Activated B cell treated with CpG ODN at 0.5 μM for 24 hours (primary cell): ENCODE measurements at regions not wholly inside any gene's neighbourhood (a gene's known extent, or its start where the extent isn't known, plus 50 kb on each side); places are given as distances from the start of the nearest gene placed in this dataset.

ENCODE experiments used
- ATAC-seq: fragments of 200-7000 bp; cut with Tn5 transposase; one replicate; pipeline ENCODE4 v1.10.0; 2021; ENCODE audit warnings: low read depth, mild to moderate bottlenecking, moderate library complexity
- CTCF ChIA-PET: fragments of 350-600 bp; sonication (Branson Sonifier 250); formaldehyde crosslinking; loops from one replicate; lab custom pipeline; 2021; ENCODE audit warnings: antibody characterized with exemption; lab: Charles Lee
- POLR2A ChIA-PET: fragments of 350-600 bp; sonication (Branson Sonifier 250); formaldehyde crosslinking; loops from one replicate; lab custom pipeline; 2021; ENCODE audit warnings: antibody characterized with exemption; lab: Charles Lee
- DNase-seq: peaks from one replicate; pipeline ENCODE4 v3.0.0; 2022
- H3K27ac Mint-ChIP-seq: one replicate; pipeline ENCODE4 v1.8.0; 2020; ENCODE audit warnings: mixed read lengths
- H3K27me3 Mint-ChIP-seq: one replicate; pipeline ENCODE4 v1.8.0; 2021; ENCODE audit warnings: mixed read lengths
- H3K36me3 Mint-ChIP-seq: one replicate; pipeline ENCODE4 v1.8.0; 2021; ENCODE audit warnings: low read depth, mixed read lengths
- H3K4me1 Mint-ChIP-seq: one replicate; pipeline ENCODE4 v1.8.0; 2021; ENCODE audit warnings: mixed read lengths
- H3K4me3 Mint-ChIP-seq: one replicate; pipeline ENCODE4 v1.8.0; 2020; ENCODE audit warnings: mild to moderate bottlenecking, mixed read lengths
- H3K9me3 Mint-ChIP-seq: one replicate; pipeline ENCODE4 v1.8.0; 2020; ENCODE audit warnings: mixed read lengths
- CTCF ChIP-seq: fragments of 200-600 bp; IDR thresholded peaks from one replicate; pipeline ENCODE4 v1.8.0; 2022; ENCODE audit warnings: antibody characterized with exemption, mild to moderate bottlenecking
- intact Hi-C: fragments of 100-400 bp; cut with micrococcal nuclease; formaldehyde crosslinking; loops from one replicate; pipeline ENCODE4 v1.15.1; 2024

GRCh38 chr1:82598337-82598736 lies 797.6 kb downstream of the ADGRL2 start:
- Mint-ChIP-seq H3K27me3 (no peaks in the 10 kb centered on the region), H3K27ac (no peak overlapping the region), H3K4me3 (no peak overlapping the region), H3K4me1 (no peaks in the 10 kb centered on the region), H3K36me3 (no peaks in the 10 kb centered on the region), H3K9me3 (no peaks in the 10 kb centered on the region)
- ATAC-seq (no peak), DNase-seq (no peak)
- intact Hi-C loops, result no loop called here
- no peak for TF ChIP-seq CTCF
- ChIA-PET POLR2A (no interaction called here), CTCF (no interaction called here)

- Mint-ChIP-seq H3K27ac (no peak overlapping the region), H3K27me3 (no peaks in the 10 kb centered on the region), H3K36me3 (no peaks in the 10 kb centered on the region), H3K9me3 (no peaks in the 10 kb centered on the region), H3K4me3 (no peak overlapping the region), H3K4me1 (no peaks in the 10 kb centered on the region)
- DNase-seq (no peak), ATAC-seq (no peak)
- TF ChIP-seq CTCF, result no peak
- ChIA-PET POLR2A (no interaction called here), CTCF (no interaction called here)
- intact Hi-C loops, result no loop called here
These were observed 796.9 kb downstream of the ADGRL2 start for GRCh38 chr1:82597649-82598048.

DNA sequence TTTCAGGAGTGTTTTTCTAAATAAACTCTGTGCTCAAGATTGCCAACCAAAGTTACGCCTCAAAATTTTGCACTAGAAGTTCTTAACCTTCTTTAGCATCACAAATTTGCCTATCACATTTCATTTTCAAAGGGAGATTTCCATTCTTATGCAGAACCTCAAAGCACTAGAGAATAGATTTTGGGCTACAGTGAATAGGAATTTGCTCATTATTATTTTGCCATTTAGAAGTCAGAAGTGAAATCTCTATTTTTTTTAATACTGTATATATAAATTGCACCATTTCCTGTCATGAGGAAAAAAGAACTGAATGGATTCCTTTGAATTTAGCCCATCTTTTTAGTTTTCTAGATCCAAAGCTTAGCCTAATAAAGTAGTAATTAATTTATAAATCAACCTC lies 796.4 kb downstream of the ADGRL2 start:
- no peaks in the 10 kb centered on the region for H3K9me3 Mint-ChIP-seq
- H3K27ac Mint-ChIP-seq, result no peak overlapping the region
- TF ChIP-seq CTCF, result no peak
- no peak overlapping the region for H3K4me3 Mint-ChIP-seq
- no peaks in the 10 kb centered on the region for H3K4me1 Mint-ChIP-seq
- CTCF ChIA-PET, result no interaction called here
- no peaks in the 10 kb centered on the region for H3K27me3 Mint-ChIP-seq
- intact Hi-C loops, result no loop called here
- H3K36me3 Mint-ChIP-seq, result no peaks in the 10 kb centered on the region
- DNase-seq, result no peak
- ATAC-seq, result no peak
- POLR2A ChIA-PET, result no interaction called here

DNA sequence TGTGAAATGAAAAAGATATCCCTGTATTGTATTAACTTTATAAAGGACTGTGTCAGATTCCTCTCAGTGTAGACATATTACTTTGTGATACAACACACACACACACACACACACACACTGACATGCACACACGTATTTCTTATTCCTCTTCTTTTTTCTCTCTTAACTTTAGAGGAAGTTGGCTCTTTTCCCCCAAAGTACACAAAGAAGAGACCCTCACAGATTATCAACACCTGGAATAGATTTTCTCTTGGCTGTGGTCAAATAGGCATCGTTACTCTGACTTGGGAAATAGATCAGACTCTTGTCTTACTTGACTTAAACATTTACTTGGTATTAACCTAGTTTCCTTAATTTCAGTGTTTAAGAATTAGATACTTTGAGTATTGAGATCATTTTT lies 792.8 kb downstream of the ADGRL2 start:
- DNase-seq, result no peak
- H3K4me1 Mint-ChIP-seq, result no peaks in the 10 kb centered on the region
- TF ChIP-seq CTCF, result no peak
- no peak overlapping the region for H3K4me3 Mint-ChIP-seq
- intact Hi-C loops, result no loop called here
- no peak overlapping the region for H3K27ac Mint-ChIP-seq
- H3K36me3 Mint-ChIP-seq, result no peaks in the 10 kb centered on the region
- ChIA-PET CTCF (no interaction called here), POLR2A (no interaction called here)
- no peaks in the 10 kb centered on the region for H3K27me3 Mint-ChIP-seq
- ATAC-seq, result no peak
- peaks cover 4% of the 10 kb centered on the region for H3K9me3 Mint-ChIP-seq

GRCh38 chr1:82589588-82589987 lies 788.9 kb downstream of the ADGRL2 start:
- intact Hi-C loops, result no loop called here
- Mint-ChIP-seq H3K27ac (no peak overlapping the region), H3K9me3 (peaks cover 4% of the 10 kb centered on the region), H3K36me3 (no peaks in the 10 kb centered on the region), H3K27me3 (no peaks in the 10 kb centered on the region), H3K4me1 (no peaks in the 10 kb centered on the region), H3K4me3 (no peak overlapping the region)
- CTCF ChIA-PET, result no interaction called here
- POLR2A ChIA-PET, result no interaction called here
- ATAC-seq (no peak), DNase-seq (no peak)
- no peak for TF ChIP-seq CTCF
